Smooth muscle cell (in vitro differentiated cells): ENCODE measurements at regions not wholly inside any gene's neighbourhood (a gene's known extent, or its start where the extent isn't known, plus 50 kb on each side); places are given as distances from the start of the nearest gene placed in this dataset.

ENCODE experiments used
- DNase-seq: peaks from one replicate; lab custom pipeline; 2025; ENCODE audit not compliant: unreplicated experiment; lab: John Stamatoyannopoulos, UW
- H2AFZ ChIP-seq: fragments of 200-600 bp; sonication (generic); 2 replicates; pipeline ENCODE4 v1.6.0; 2016; ENCODE audit warnings: antibody characterized with exemption, low read depth, mild to moderate bottlenecking
- H3F3A ChIP-seq: fragments of 200-600 bp; sonication (generic); 2 replicates; pipeline ENCODE4 v1.6.0; 2017; ENCODE audit warnings: antibody characterized with exemption, low read depth
- H3K27ac ChIP-seq: fragments of 200-600 bp; sonication (generic); 2 replicates; pipeline ENCODE4 v1.5.1; 2016; ENCODE audit warnings: low read depth, mild to moderate bottlenecking
- H3K27me3 ChIP-seq: fragments of 200-600 bp; sonication (generic); 2 replicates; pipeline ENCODE4 v1.6.1; 2016; ENCODE audit warnings: low read depth, mild to moderate bottlenecking
- H3K36me3 ChIP-seq: fragments of 200-600 bp; sonication (generic); 2 replicates; pipeline ENCODE4 v1.5.1; 2016; ENCODE audit warnings: low read depth
- H3K4me1 ChIP-seq: fragments of 200-600 bp; sonication (generic); 2 replicates; pipeline ENCODE4 v1.5.1; 2016; ENCODE audit warnings: low read depth
- H3K4me2 ChIP-seq: fragments of 200-600 bp; sonication (generic); 2 replicates; pipeline ENCODE4 v1.6.0; 2016; ENCODE audit warnings: mild to moderate bottlenecking
- H3K4me3 ChIP-seq: fragments of 200-600 bp; sonication (generic); 2 replicates; pipeline ENCODE4 v1.5.1; 2016; ENCODE audit warnings: mild to moderate bottlenecking
- H3K79me2 ChIP-seq: fragments of 200-600 bp; sonication (generic); 2 replicates; pipeline ENCODE4 v1.6.0; 2016; ENCODE audit warnings: low read depth, mild to moderate bottlenecking
- H3K9ac ChIP-seq: fragments of 200-600 bp; sonication (generic); 2 replicates; pipeline ENCODE4 v1.6.0; 2016; ENCODE audit warnings: low read depth
- H3K9me3 ChIP-seq: fragments of 200-600 bp; sonication (generic); replicated peaks from 2 replicates; pipeline ENCODE4 v1.5.1; 2016; ENCODE audit warnings: low read depth
- H4K20me1 ChIP-seq: fragments of 200-600 bp; sonication (generic); 2 replicates; pipeline ENCODE4 v1.6.0; 2016; ENCODE audit warnings: low read depth
- WGBS: methylation state at CpG from one replicate; pipeline ENCODE4 v1.1.7; 2016; ENCODE audit warnings: low lambda C conversion rate; 5-methylcytosine and 5-hydroxymethylcytosine counted together
- TF ChIP-seq, protein P1 (sequence below): fragments of 200-600 bp; sonication (generic); IDR thresholded peaks from 2 replicates; pipeline ENCODE4 v1.5.1; 2017; ENCODE audit warnings: borderline replicate concordance, mild to moderate bottlenecking, antibody characterized with exemption; ENCODE audit not compliant: insufficient read depth, poor library complexity, severe bottlenecking

DNA sequence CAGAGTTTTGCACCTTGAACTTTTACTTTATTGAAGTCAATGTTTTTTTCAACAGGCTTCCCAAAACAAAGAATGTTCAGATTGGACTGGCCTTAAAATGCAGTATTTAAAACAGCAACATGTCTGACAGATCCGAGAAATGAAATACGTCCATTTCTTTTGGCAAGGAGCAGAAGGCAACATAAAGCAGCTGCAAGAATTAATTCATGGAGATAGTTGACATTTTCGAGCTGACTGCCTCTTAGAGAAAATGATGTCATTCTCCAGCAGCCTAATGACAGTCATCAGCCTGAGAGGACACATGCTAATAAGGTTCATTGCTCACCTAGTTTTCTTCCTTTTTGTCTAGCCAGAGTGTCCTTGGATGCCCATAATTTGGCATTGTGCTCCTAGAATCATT, 232.2 kb upstream of the SEMA6A start:
- no peak for DNase-seq
- Histone ChIP-seq H3K36me3 (no peaks in the 10 kb centered on the region), H2AFZ (peak overlapping the region; percentile 18), H4K20me1 (no peaks in the 10 kb centered on the region), H3K4me2 (no peak overlapping the region), H3K9ac (no peak overlapping the region), H3F3A (no peaks in the 10 kb centered on the region), H3K4me1 (peaks cover 20% of the 10 kb centered on the region), H3K9me3 (no peaks in the 10 kb centered on the region), H3K27me3 (no peaks in the 10 kb centered on the region), H3K27ac (no peak overlapping the region), H3K79me2 (no peaks in the 10 kb centered on the region), H3K4me3 (no peak overlapping the region)
- TF ChIP-seq, protein P1, sequence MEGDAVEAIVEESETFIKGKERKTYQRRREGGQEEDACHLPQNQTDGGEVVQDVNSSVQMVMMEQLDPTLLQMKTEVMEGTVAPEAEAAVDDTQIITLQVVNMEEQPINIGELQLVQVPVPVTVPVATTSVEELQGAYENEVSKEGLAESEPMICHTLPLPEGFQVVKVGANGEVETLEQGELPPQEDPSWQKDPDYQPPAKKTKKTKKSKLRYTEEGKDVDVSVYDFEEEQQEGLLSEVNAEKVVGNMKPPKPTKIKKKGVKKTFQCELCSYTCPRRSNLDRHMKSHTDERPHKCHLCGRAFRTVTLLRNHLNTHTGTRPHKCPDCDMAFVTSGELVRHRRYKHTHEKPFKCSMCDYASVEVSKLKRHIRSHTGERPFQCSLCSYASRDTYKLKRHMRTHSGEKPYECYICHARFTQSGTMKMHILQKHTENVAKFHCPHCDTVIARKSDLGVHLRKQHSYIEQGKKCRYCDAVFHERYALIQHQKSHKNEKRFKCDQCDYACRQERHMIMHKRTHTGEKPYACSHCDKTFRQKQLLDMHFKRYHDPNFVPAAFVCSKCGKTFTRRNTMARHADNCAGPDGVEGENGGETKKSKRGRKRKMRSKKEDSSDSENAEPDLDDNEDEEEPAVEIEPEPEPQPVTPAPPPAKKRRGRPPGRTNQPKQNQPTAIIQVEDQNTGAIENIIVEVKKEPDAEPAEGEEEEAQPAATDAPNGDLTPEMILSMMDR = no peak
- WGBS = 70% methylated on average over 3 of the region's 3 CpGs

DNA sequence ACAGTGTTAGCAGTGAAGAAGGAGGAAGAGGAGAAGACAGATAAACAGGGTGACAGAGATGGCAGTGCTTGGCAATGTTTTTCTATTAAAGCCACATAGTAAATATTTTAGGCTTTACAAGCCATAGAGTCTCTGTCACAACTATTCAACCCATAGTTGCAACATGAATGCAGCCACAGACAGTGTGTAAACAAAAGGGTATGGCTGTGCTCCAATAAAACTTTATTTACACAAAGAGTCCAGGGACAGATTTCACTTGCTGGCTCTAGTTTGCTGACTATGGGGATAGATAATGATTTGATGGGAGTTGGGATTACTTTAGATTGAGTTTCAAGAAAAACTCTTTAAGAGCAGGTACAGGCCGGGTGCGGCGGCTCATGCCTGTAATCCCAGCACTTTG, 224.8 kb upstream of the SEMA6A start:
- Histone ChIP-seq H3K9ac (no peak overlapping the region), H3K27ac (no peak overlapping the region), H3K27me3 (no peaks in the 10 kb centered on the region), H4K20me1 (no peaks in the 10 kb centered on the region), H3K9me3 (no peaks in the 10 kb centered on the region), H3K4me3 (no peak overlapping the region), H3K36me3 (no peaks in the 10 kb centered on the region), H3K79me2 (no peaks in the 10 kb centered on the region), H3K4me1 (no peaks in the 10 kb centered on the region), H3K4me2 (no peak overlapping the region), H3F3A (no peaks in the 10 kb centered on the region), H2AFZ (no peak overlapping the region)
- DNase-seq = no peak
- 97% methylated on average over 3 of the region's 3 CpGs for WGBS
- TF ChIP-seq, protein P1 = no peak

DNA sequence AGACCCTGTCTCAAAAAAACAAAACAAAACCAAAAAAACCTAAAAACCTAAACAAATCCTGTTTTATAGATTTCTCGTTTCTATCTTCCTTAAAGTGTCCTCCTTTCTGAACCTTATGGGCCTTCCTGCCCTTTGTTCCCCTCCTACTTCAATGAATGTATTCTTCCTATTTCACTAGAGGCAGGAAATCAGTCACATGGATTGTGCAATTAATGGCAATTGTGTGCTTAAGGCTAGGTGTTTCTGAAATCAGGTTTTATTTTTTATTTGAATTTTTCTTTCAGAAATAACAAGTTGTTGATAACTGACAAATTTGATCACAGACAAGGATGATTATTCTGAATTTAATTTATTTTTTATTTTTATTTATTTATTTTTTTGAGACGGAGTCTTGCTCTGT, 220.6 kb upstream of the SEMA6A start:
- Histone ChIP-seq H3K4me2 (no peak overlapping the region), H2AFZ (no peak overlapping the region), H3K4me3 (no peak overlapping the region), H3K4me1 (no peaks in the 10 kb centered on the region), H3K9me3 (no peaks in the 10 kb centered on the region), H3F3A (no peaks in the 10 kb centered on the region), H3K36me3 (no peaks in the 10 kb centered on the region), H3K9ac (no peak overlapping the region), H4K20me1 (no peaks in the 10 kb centered on the region), H3K79me2 (no peaks in the 10 kb centered on the region), H3K27me3 (no peaks in the 10 kb centered on the region), H3K27ac (no peak overlapping the region)
- TF ChIP-seq, protein P1 = no peak
- WGBS = 85% methylated on average over 2 of the region's 2 CpGs
- no peak for DNase-seq

DNA sequence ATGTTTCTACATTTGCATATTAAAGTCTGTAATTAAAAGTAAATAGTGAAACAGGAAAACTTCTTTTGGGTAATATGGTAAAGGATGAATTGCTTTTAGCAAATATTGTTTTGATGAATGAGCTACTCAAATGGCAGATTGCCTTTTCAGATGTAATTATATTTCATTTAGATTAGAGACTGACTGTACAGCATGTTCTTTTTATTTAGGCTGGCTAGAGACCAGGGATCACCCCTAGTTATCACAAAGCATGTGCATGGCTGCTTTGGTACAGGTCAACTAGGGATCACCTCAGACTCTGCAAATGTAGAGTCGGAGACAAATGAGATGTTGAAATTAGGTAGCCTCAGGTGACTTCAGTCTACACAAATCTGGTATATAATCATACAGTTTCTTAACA, 214.9 kb upstream of the SEMA6A start:
- no peaks in the 10 kb centered on the region for H3K36me3 ChIP-seq
- no peak overlapping the region for H2AFZ ChIP-seq
- DNase-seq = no peak
- H3K4me1 ChIP-seq = no peaks in the 10 kb centered on the region
- H3K9me3 ChIP-seq = no peaks in the 10 kb centered on the region
- H3K4me3 ChIP-seq = no peak overlapping the region
- TF ChIP-seq, protein P1 = no peak
- no peaks in the 10 kb centered on the region for H3K27me3 ChIP-seq
- no peaks in the 10 kb centered on the region for H4K20me1 ChIP-seq
- H3K27ac ChIP-seq = no peak overlapping the region
- no peaks in the 10 kb centered on the region for H3F3A ChIP-seq
- no peak overlapping the region for H3K4me2 ChIP-seq
- 100% methylated on average over 1 of the region's 1 CpG for WGBS
- H3K79me2 ChIP-seq = no peaks in the 10 kb centered on the region
- no peak overlapping the region for H3K9ac ChIP-seq
